WTC11 (cell line): ENCODE measurements at regions not wholly inside any gene's neighbourhood (a gene's known extent, or its start where the extent isn't known, plus 50 kb on each side); places are given as distances from the start of the nearest gene placed in this dataset.

Experiments
- CTCF ChIP-seq: fragments of 200-600 bp; IDR thresholded peaks from 2 replicates; pipeline ENCODE4 v1.8.0; 2022; ENCODE audit warnings: antibody characterized with exemption
- E2F5 ChIP-seq: sonication (generic); formaldehyde crosslinking; IDR thresholded peaks from 2 replicates; pipeline ENCODE4 v1.8.1; 2022; ENCODE audit warnings: mild to moderate bottlenecking, moderate library complexity, missing genetic modification reagents
- FOXJ3 ChIP-seq: sonication (generic); formaldehyde crosslinking; IDR thresholded peaks from 2 replicates; pipeline ENCODE4 v1.9.0; 2021; ENCODE audit warnings: missing genetic modification reagents, mild to moderate bottlenecking, borderline replicate concordance
- IRF1 ChIP-seq: sonication (generic); formaldehyde crosslinking; IDR thresholded peaks from 2 replicates; pipeline ENCODE4 v1.8.0; 2023; ENCODE audit warnings: missing genetic modification reagents
- PRDM15 ChIP-seq: sonication (generic); formaldehyde crosslinking; IDR thresholded peaks from 2 replicates; pipeline ENCODE4 v1.8.0; 2022; ENCODE audit warnings: missing genetic modification reagents
- SMAD3 ChIP-seq: sonication (generic); formaldehyde crosslinking; IDR thresholded peaks from 2 replicates; pipeline ENCODE4 v1.8.0; 2022; ENCODE audit warnings: missing genetic modification reagents, mild to moderate bottlenecking, borderline replicate concordance
- USF2 ChIP-seq: sonication (generic); formaldehyde crosslinking; IDR thresholded peaks from 2 replicates; pipeline ENCODE4 v1.8.1; 2023; ENCODE audit warnings: mild to moderate bottlenecking, missing genetic modification reagents, moderate library complexity

GRCh38 chr10:57790703-57791102 is 477.0 kb downstream of the IPMK start:
- TF ChIP-seq PRDM15 (CRISPR knock-in tag) (no peak), SMAD3 (CRISPR knock-in tag) (no peak), CTCF (no peak), IRF1 (CRISPR knock-in tag) (no peak), FOXJ3 (CRISPR knock-in tag) (no peak), E2F5 (no peak), USF2 (CRISPR knock-in tag) (no peak)
